ENCODE measurements at regions not wholly inside any gene's neighbourhood (a gene's known extent, or its start where the extent isn't known, plus 50 kb on each side); places are given as distances from the start of the nearest gene placed in this dataset.

- DNase-seq (ENCODE audit: low read depth, low spot score) = no peak
- CTCF ChIA-PET = no interaction called here
- TF ChIP-seq CTCF (IDR thresholded peaks at IDR 0.05; ENCODE audit: low read depth, low read length) = no peak
- no peak overlapping the region for H3K27ac ChIP-seq (ENCODE audit: low read depth, low read length)
- H3K27me3 ChIP-seq (ENCODE audit: control insufficient read depth, insufficient read depth, low read length) = no peaks in the 10 kb centered on the region
- peaks cover 6% of the 10 kb centered on the region; the same call in 1 of the 2 replicates for H3K9me3 ChIP-seq (ENCODE audit: control insufficient read depth, insufficient read depth, low read length)
- POLR2A ChIA-PET = no interaction called here
- no peak overlapping the region for H3K4me3 ChIP-seq (ENCODE audit: low read depth, low read length)
These were observed 139.6 kb downstream of the TFAP2B start for GRCh38 chr6:50958148-50958697.

- Histone ChIP-seq H3K27me3 (ENCODE audit: control insufficient read depth, insufficient read depth, low read length) (no peaks in the 10 kb centered on the region), H3K4me3 (ENCODE audit: low read depth, low read length) (no peak overlapping the region), H3K27ac (ENCODE audit: low read depth, low read length) (no peak overlapping the region), H3K9me3 (ENCODE audit: control insufficient read depth, insufficient read depth, low read length) (peaks cover 9% of the 10 kb centered on the region)
- ChIA-PET POLR2A (no interaction called here), CTCF (no interaction called here)
- no peak for DNase-seq (ENCODE audit: low read depth, low spot score)
- no peak for TF ChIP-seq CTCF (IDR thresholded peaks at IDR 0.05; ENCODE audit: low read depth, low read length)
These were observed 140.5 kb downstream of the TFAP2B start for GRCh38 chr6:50959081-50959641.

- DNase-seq (ENCODE audit: low read depth, low spot score) = no peak
- no peaks in the 10 kb centered on the region for H3K27me3 ChIP-seq (ENCODE audit: control insufficient read depth, insufficient read depth, low read length)
- POLR2A ChIA-PET = no interaction called here
- H3K4me3 ChIP-seq (ENCODE audit: low read depth, low read length) = no peak overlapping the region
- H3K9me3 ChIP-seq (ENCODE audit: control insufficient read depth, insufficient read depth, low read length) = peaks cover 9% of the 10 kb centered on the region
- no peak for TF ChIP-seq CTCF (IDR thresholded peaks at IDR 0.05; ENCODE audit: low read depth, low read length)
- CTCF ChIA-PET = no interaction called here
- H3K27ac ChIP-seq (ENCODE audit: low read depth, low read length) = no peak overlapping the region
These were observed 142.9 kb downstream of the TFAP2B start for GRCh38 chr6:50961611-50962010.

GRCh38 chr6:50962213-50962759, 143.6 kb downstream of the TFAP2B start:
- Histone ChIP-seq H3K4me3 (ENCODE audit: low read depth, low read length) (no peak overlapping the region), H3K9me3 (ENCODE audit: control insufficient read depth, insufficient read depth, low read length) (peaks cover 9% of the 10 kb centered on the region), H3K27me3 (ENCODE audit: control insufficient read depth, insufficient read depth, low read length) (no peaks in the 10 kb centered on the region), H3K27ac (ENCODE audit: low read depth, low read length) (no peak overlapping the region)
- no peak for TF ChIP-seq CTCF (IDR thresholded peaks at IDR 0.05; ENCODE audit: low read depth, low read length)
- no peak for DNase-seq (ENCODE audit: low read depth, low spot score)
- ChIA-PET CTCF (no interaction called here), POLR2A (no interaction called here)

- ChIA-PET CTCF (no interaction called here), POLR2A (interaction anchor here (0.6 kb wide), 1 partner anchor 770 kb away, joined by 3 read pairs; no protein-coding TSS in a partner anchor)
- Histone ChIP-seq H3K27ac (ENCODE audit: low read depth, low read length) (no peak overlapping the region), H3K9me3 (ENCODE audit: control insufficient read depth, insufficient read depth, low read length) (peaks cover 14% of the 10 kb centered on the region), H3K27me3 (ENCODE audit: control insufficient read depth, insufficient read depth, low read length) (no peaks in the 10 kb centered on the region), H3K4me3 (ENCODE audit: low read depth, low read length) (no peak overlapping the region)
- TF ChIP-seq CTCF (IDR thresholded peaks at IDR 0.05; ENCODE audit: low read depth, low read length) = no peak
- no peak for DNase-seq (ENCODE audit: low read depth, low spot score)
These were observed 145.3 kb downstream of the TFAP2B start for GRCh38 chr6:50963952-50964351.

Data from AG04450 (cell line).